ENCODE measurements at regions not wholly inside any gene's neighbourhood (a gene's known extent, or its start where the extent isn't known, plus 50 kb on each side); places are given as distances from the start of the nearest gene placed in this dataset.

- TF ChIP-seq TAF1 (IDR thresholded peaks at IDR 0.05; ENCODE audit: low read depth) = no peak
- no peak for TF ChIP-seq EGR1 (IDR thresholded peaks at IDR 0.05)
- no peak for TF ChIP-seq REST (IDR thresholded peaks at IDR 0.05; ENCODE audit: low read depth)
- no peak for TF ChIP-seq EP300 (IDR thresholded peaks at IDR 0.05; ENCODE audit: borderline replicate concordance)
- no peak for TF ChIP-seq NFIC (IDR thresholded peaks at IDR 0.05)
- TF ChIP-seq TEAD4 (IDR thresholded peaks at IDR 0.05) = no peak
- no peak for TF ChIP-seq MAX (IDR thresholded peaks at IDR 0.05)
- no peak for TF ChIP-seq CREB1 (IDR thresholded peaks at IDR 0.05; ENCODE audit: low read depth)
- no peak for TF ChIP-seq CEBPB (IDR thresholded peaks at IDR 0.05)
- TF ChIP-seq YY1 (IDR thresholded peaks at IDR 0.05; ENCODE audit: low read depth) = no peak
These were observed 618.8 kb downstream of the GLUD2 start for GRCh38 chrX:121666171-121666570.
